Neuron (in vitro differentiated cells): ENCODE measurements at regions not wholly inside any gene's neighbourhood (a gene's known extent, or its start where the extent isn't known, plus 50 kb on each side); places are given as distances from the start of the nearest gene placed in this dataset.

Source experiments
- H2AFZ ChIP-seq: one replicate; pipeline ENCODE4 v1.6.1; 2013; ENCODE audit warnings: low read depth, mild to moderate bottlenecking, inconsistent platforms, low read length, moderate library complexity
- H3K27me3 ChIP-seq: one replicate; pipeline ENCODE4 v1.6.1; 2013; ENCODE audit warnings: low read length; ENCODE audit not compliant: insufficient read depth
- H3K36me3 ChIP-seq: one replicate; pipeline ENCODE4 v1.6.1; 2013; ENCODE audit warnings: low read length; ENCODE audit not compliant: insufficient read depth
- H3K4me1 ChIP-seq: one replicate; pipeline ENCODE4 v1.6.1; 2013; ENCODE audit warnings: low read length; ENCODE audit not compliant: insufficient read depth
- H3K4me3 ChIP-seq: 2 replicates; pipeline ENCODE4 v1.5.1; 2013; ENCODE audit warnings: mild to moderate bottlenecking, low read length, moderate library complexity
- H3K9me3 ChIP-seq: one replicate; pipeline ENCODE4 v1.6.1; 2013; ENCODE audit warnings: low read length

DNA sequence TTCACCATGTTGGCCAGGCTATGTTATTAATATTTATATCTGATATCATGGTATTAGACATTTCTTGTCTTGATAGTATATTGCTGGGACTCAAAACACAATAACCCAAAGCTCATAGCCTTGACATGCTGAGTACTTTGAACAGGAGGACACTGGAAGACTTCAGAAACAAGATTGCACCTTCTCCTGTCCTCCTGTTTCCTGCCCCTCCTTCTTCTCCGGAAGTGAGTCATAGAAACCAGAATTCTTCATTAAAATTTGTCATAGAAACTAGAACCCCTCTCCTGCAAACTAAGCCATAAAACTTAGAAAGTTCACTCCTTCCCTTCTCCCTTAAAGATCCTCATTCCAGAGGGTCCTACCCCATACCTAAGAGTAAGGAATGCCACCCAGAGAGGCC is 400.2 kb downstream of the SLITRK5 start:
- no peak overlapping the region for H2AFZ ChIP-seq
- no peak overlapping the region for H3K4me3 ChIP-seq
- no peaks in the 10 kb centered on the region for H3K36me3 ChIP-seq

GRCh38 chr13:88074794-88075510 is 403.8 kb downstream of the SLITRK5 start:
- Histone ChIP-seq H3K27me3 (no peaks in the 10 kb centered on the region), H2AFZ (no peak overlapping the region), H3K4me1 (no peaks in the 10 kb centered on the region), H3K36me3 (no peaks in the 10 kb centered on the region), H3K4me3 (no peak overlapping the region), H3K9me3 (no peaks in the 10 kb centered on the region)

More for the DNA sequence above, 400.2 kb downstream of the SLITRK5 start:
- Histone ChIP-seq H3K4me1 (no peaks in the 10 kb centered on the region), H3K27me3 (no peaks in the 10 kb centered on the region), H3K9me3 (no peaks in the 10 kb centered on the region)

- Histone ChIP-seq H3K4me1 (no peaks in the 10 kb centered on the region), H3K36me3 (no peaks in the 10 kb centered on the region), H3K9me3 (no peaks in the 10 kb centered on the region)
Measured at GRCh38 chr13:88085036-88085435, 413.9 kb downstream of the SLITRK5 start.

GRCh38 chr13:88086577-88086976 is 415.4 kb downstream of the SLITRK5 start:
- Histone ChIP-seq H2AFZ (no peak overlapping the region), H3K27me3 (no peaks in the 10 kb centered on the region), H3K36me3 (no peaks in the 10 kb centered on the region), H3K4me3 (no peak overlapping the region), H3K9me3 (no peaks in the 10 kb centered on the region), H3K4me1 (no peaks in the 10 kb centered on the region)

More at GRCh38 chr13:88085036-88085435, 413.9 kb downstream of the SLITRK5 start:
- Histone ChIP-seq H3K27me3 (no peaks in the 10 kb centered on the region), H2AFZ (no peak overlapping the region), H3K4me3 (no peak overlapping the region)

GRCh38 chr13:88097541-88097940 is 426.4 kb downstream of the SLITRK5 start:
- Histone ChIP-seq H3K4me1 (no peaks in the 10 kb centered on the region), H3K36me3 (no peaks in the 10 kb centered on the region), H3K27me3 (no peaks in the 10 kb centered on the region), H3K9me3 (no peaks in the 10 kb centered on the region), H2AFZ (no peak overlapping the region), H3K4me3 (no peak overlapping the region)

- Histone ChIP-seq H3K9me3 (no peaks in the 10 kb centered on the region), H2AFZ (peak overlapping the region; percentile 67), H3K4me1 (peaks cover 7% of the 10 kb centered on the region), H3K4me3 (no peak overlapping the region), H3K27me3 (no peaks in the 10 kb centered on the region), H3K36me3 (no peaks in the 10 kb centered on the region)
Measured at GRCh38 chr13:88103824-88104223, 432.7 kb downstream of the SLITRK5 start.

DNA sequence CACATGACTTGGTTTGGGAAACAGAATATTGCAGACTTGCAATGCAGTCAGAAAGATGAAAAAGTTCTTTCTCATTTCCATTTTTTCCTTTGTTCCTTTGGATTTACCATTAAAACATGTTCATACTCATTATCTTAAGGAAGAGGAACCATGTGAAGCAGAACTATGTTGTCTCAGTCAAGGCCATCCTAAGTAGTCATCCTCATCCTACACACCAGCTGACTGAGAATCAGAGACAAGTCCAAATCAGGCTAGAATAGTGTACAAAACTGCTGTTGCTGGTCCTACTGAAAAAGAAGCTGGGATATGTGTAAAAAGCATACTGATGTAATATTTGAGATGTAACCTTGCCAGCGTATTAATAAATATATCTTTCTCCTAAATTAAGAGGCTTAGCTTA is 433.4 kb downstream of the SLITRK5 start:
- H3K4me1 ChIP-seq: peaks cover 7% of the 10 kb centered on the region
- H3K36me3 ChIP-seq: no peaks in the 10 kb centered on the region
- H3K27me3 ChIP-seq: no peaks in the 10 kb centered on the region
- H3K9me3 ChIP-seq: no peaks in the 10 kb centered on the region
- H3K4me3 ChIP-seq: no peak overlapping the region
- no peak overlapping the region for H2AFZ ChIP-seq

DNA sequence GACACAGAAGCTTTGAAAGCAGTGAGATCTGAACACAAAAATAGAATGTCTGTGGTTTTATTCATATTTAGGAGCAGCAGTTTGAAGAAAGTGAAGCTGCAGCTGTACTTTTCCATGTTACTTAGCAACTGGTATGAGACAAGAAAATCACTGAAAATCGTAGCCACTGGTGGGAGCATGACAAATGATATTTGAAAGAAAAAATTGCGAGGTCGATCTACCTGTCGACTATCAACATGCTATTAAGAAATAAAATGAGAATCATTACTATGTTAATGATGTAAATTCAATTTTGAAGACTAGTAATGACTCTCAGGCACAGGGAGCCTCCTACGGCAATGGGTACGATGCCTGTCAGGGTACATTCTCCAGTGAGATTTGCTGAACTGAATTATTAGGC is 436.4 kb downstream of the SLITRK5 start:
- H3K4me3 ChIP-seq: no peak overlapping the region
- no peaks in the 10 kb centered on the region for H3K36me3 ChIP-seq
- no peak overlapping the region for H2AFZ ChIP-seq
- peaks cover 7% of the 10 kb centered on the region for H3K4me1 ChIP-seq
- H3K27me3 ChIP-seq: no peaks in the 10 kb centered on the region
- H3K9me3 ChIP-seq: no peaks in the 10 kb centered on the region

GRCh38 chr13:88112526-88112925 is 441.4 kb downstream of the SLITRK5 start:
- H3K4me3 ChIP-seq: no peak overlapping the region
- H3K4me1 ChIP-seq: no peaks in the 10 kb centered on the region
- no peaks in the 10 kb centered on the region for H3K27me3 ChIP-seq
- no peaks in the 10 kb centered on the region for H3K9me3 ChIP-seq
- no peak overlapping the region for H2AFZ ChIP-seq
- H3K36me3 ChIP-seq: no peaks in the 10 kb centered on the region

DNA sequence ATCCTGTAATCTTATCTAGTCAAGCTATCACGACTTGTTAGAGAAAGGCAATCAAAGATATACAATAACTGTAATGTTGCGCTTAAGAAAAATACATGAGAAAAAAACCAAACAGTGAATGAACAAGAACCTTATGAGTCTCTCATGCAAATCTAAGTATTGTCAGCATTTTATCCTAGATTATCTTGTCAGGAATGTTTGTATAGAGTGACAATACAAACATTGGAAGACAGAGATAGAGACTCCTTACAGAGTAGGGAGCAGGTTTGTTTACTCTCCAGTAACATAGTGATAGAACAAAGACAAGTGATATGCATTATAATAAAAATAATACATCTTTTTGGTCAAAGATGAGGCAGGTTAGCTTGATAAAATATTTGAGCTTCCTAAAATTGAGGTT is 444.8 kb downstream of the SLITRK5 start:
- no peaks in the 10 kb centered on the region for H3K4me1 ChIP-seq
- no peaks in the 10 kb centered on the region for H3K36me3 ChIP-seq
- no peaks in the 10 kb centered on the region for H3K27me3 ChIP-seq
- no peaks in the 10 kb centered on the region for H3K9me3 ChIP-seq
- no peak overlapping the region for H3K4me3 ChIP-seq
- H2AFZ ChIP-seq: no peak overlapping the region

DNA sequence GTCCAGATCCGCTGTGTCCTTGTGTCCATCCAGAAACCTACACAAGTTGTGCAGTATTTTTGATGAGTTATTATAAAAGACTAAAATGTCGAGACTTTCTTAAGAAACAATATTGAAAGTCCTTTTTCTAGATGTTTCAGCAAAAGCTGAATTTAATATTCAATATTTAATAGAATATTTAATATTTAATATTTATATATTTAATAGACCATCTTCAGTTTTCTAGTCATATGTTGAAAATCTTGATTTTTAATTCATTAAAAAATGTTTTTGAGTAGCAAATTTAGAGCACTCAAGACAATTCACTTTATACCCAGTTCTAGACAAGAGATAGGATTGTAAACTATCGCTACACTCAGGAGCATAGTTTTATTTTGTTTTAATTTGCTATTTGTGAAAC is 447.8 kb downstream of the SLITRK5 start:
- Histone ChIP-seq H3K4me3 (no peak overlapping the region), H3K9me3 (no peaks in the 10 kb centered on the region), H3K4me1 (no peaks in the 10 kb centered on the region), H3K36me3 (no peaks in the 10 kb centered on the region), H2AFZ (no peak overlapping the region), H3K27me3 (no peaks in the 10 kb centered on the region)

GRCh38 chr13:88124142-88124541 is 453.0 kb downstream of the SLITRK5 start:
- H3K4me3 ChIP-seq: no peak overlapping the region
- no peaks in the 10 kb centered on the region for H3K4me1 ChIP-seq
- no peaks in the 10 kb centered on the region for H3K9me3 ChIP-seq
- no peaks in the 10 kb centered on the region for H3K36me3 ChIP-seq
- no peak overlapping the region for H2AFZ ChIP-seq
- H3K27me3 ChIP-seq: no peaks in the 10 kb centered on the region

DNA sequence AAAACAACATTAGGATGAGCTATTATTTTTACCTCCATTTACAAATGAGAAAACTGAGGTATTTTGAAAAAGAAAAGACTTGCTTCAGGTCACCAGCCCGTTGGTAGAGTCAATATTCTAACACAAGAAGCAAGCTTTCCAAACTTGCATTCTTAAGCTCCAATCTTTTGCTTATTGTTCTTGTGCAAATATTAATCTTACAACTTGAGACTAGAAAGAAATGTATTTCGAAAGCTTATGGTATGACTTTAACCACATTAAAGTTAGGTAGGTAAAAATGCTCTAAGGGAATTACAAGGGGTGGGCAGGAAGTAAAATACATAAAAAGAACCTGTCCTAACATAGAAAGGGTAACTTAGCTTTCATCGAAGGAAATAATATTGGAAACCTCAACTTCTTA is 453.9 kb downstream of the SLITRK5 start:
- H3K9me3 ChIP-seq: no peaks in the 10 kb centered on the region
- H3K4me1 ChIP-seq: no peaks in the 10 kb centered on the region
- no peaks in the 10 kb centered on the region for H3K36me3 ChIP-seq
- H3K4me3 ChIP-seq: no peak overlapping the region
- no peak overlapping the region for H2AFZ ChIP-seq
- no peaks in the 10 kb centered on the region for H3K27me3 ChIP-seq
